IPS-15b (cell line): ENCODE measurements at regions not wholly inside any gene's neighbourhood (a gene's known extent, or its start where the extent isn't known, plus 50 kb on each side); places are given as distances from the start of the nearest gene placed in this dataset.

Source experiments
- H3K27me3 ChIP-seq: one replicate; pipeline ENCODE4 v1.6.1; 2013; ENCODE audit warnings: low read length; ENCODE audit not compliant: control insufficient read depth, insufficient read depth
- H3K36me3 ChIP-seq: one replicate; pipeline ENCODE4 v1.6.1; 2013; ENCODE audit warnings: low read length; ENCODE audit not compliant: control insufficient read depth, insufficient read depth
- H3K4me1 ChIP-seq: one replicate; pipeline ENCODE4 v1.6.1; 2013; ENCODE audit warnings: mild to moderate bottlenecking, low read length; ENCODE audit not compliant: control insufficient read depth, insufficient read depth
- H3K4me3 ChIP-seq: one replicate; pipeline ENCODE4 v1.5.1; 2013; ENCODE audit warnings: low read depth, low read length
- H3K9ac ChIP-seq: one replicate; pipeline ENCODE4 v1.6.1; 2013; ENCODE audit warnings: low read depth, mild to moderate bottlenecking, low read length
- H3K9me3 ChIP-seq: one replicate; pipeline ENCODE4 v1.6.1; 2013; ENCODE audit warnings: mild to moderate bottlenecking, low read length; ENCODE audit not compliant: control insufficient read depth, insufficient read depth

DNA sequence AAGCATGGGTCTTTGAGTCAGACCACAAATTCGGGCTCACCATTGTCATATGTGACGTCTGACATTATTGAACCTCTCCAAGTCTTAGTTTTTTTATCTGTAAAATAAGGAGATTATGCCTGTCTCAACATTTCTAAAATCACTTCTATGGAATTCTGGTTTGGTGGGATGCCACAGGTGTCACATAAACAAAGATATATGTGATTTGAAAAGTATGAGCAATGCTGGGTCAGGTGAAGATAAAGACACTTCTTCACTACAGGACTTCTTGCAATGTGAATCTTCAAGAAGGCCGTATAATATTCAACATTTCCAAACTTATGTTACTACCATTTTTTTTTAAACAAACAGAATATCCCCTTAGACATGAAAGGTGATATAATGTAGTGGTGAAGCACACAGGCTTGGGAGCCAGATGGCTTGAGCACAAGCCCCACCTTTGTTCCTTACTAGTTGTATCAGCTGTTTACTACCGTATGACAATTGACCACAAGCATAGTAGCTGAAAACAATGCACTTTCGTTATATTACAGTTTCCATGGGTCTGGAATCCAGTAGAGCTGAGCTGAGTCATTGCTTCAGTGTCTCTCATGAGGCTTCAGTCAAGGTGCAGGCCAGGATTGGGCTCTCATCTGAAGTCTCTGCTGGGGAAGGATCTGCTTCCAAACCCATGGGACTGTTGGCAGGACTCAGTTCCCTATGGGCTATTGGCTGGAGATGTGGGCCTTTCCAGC is 87.7 kb downstream of the UTP18 start:
- Histone ChIP-seq H3K4me3 (no peak overlapping the region), H3K9ac (no peak overlapping the region), H3K9me3 (no peaks in the 10 kb centered on the region), H3K27me3 (no peaks in the 10 kb centered on the region), H3K36me3 (no peaks in the 10 kb centered on the region), H3K4me1 (no peaks in the 10 kb centered on the region)

- Histone ChIP-seq H3K9ac (no peak overlapping the region), H3K4me1 (no peaks in the 10 kb centered on the region), H3K4me3 (no peak overlapping the region), H3K36me3 (no peaks in the 10 kb centered on the region), H3K9me3 (no peaks in the 10 kb centered on the region), H3K27me3 (no peaks in the 10 kb centered on the region)
Observed at GRCh38 chr17:51351080-51351479, 90.7 kb downstream of the UTP18 start.

DNA sequence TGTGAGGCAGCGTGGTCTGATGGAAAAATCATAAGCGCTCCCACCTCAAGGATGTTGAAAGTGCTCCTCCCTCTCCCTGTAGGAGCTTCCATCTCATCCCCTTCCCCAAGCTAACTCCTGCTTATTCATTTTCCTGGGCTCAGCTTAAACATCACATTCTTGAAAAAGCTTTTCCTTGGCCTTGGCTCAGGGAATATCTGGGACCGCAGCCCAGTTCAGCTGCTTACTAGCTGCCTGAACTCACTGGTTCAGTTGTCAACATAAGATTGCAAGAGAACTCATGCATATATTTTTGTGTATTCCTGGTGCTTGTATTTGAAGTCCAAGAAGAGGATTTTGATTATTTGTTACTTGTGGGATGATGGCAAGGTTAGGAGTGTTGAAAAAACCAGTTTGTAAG is 91.5 kb downstream of the UTP18 start:
- no peaks in the 10 kb centered on the region for H3K9me3 ChIP-seq
- H3K4me1 ChIP-seq, result no peaks in the 10 kb centered on the region
- H3K9ac ChIP-seq, result no peak overlapping the region
- H3K36me3 ChIP-seq, result no peaks in the 10 kb centered on the region
- no peak overlapping the region for H3K4me3 ChIP-seq
- no peaks in the 10 kb centered on the region for H3K27me3 ChIP-seq

DNA sequence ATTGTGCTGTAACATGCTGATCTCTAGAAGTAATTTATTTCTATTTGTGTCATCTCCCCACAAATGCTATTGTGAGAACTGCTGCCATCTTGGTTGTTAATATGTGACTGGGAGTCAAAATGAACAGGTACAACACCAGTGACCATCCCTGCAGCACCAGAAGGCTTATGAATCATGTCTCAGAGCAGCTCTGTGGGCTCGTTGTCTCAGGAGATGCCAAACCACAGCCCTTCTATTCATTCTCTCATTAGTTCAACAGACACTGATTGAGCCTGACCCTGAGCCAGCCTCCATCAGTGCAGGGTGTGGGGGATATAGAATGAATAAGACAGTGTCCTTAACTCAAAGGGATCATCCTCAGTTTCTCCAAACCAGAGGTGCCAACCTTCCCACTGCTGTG is 92.5 kb downstream of the UTP18 start:
- Histone ChIP-seq H3K4me1 (no peaks in the 10 kb centered on the region), H3K27me3 (no peaks in the 10 kb centered on the region), H3K9me3 (no peaks in the 10 kb centered on the region)

GRCh38 chr17:51353296-51353695 is 93.0 kb downstream of the UTP18 start:
- Histone ChIP-seq H3K9ac (no peak overlapping the region), H3K4me1 (no peaks in the 10 kb centered on the region), H3K9me3 (no peaks in the 10 kb centered on the region), H3K27me3 (no peaks in the 10 kb centered on the region), H3K4me3 (no peak overlapping the region), H3K36me3 (no peaks in the 10 kb centered on the region)

More for the DNA sequence above, 92.5 kb downstream of the UTP18 start:
- H3K4me3 ChIP-seq, result no peak overlapping the region
- no peak overlapping the region for H3K9ac ChIP-seq
- no peaks in the 10 kb centered on the region for H3K36me3 ChIP-seq

DNA sequence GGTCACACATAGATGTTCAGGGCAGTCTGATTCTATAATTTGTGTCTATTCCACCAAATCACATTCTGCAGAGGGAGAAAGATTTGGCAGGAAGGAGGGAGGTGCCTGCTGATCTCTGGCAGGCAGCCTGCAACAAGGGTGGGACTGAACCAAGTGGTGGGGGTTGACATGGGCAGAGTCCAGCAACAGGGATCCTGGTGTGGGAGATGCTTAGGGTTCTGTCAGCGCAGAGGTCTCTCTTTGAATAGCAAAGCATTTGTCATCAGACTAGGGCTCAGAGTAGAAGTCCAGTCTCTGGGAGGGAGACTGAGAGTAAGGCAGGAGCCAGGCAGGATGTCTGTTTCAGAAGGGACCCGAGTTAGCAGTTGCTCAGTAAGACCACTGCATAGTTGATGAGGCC is 94.6 kb downstream of the UTP18 start:
- Histone ChIP-seq H3K27me3 (no peaks in the 10 kb centered on the region), H3K4me3 (no peak overlapping the region), H3K4me1 (no peaks in the 10 kb centered on the region), H3K36me3 (no peaks in the 10 kb centered on the region), H3K9ac (no peak overlapping the region), H3K9me3 (no peaks in the 10 kb centered on the region)

GRCh38 chr17:51355441-51356410 is 95.4 kb downstream of the UTP18 start:
- Histone ChIP-seq H3K9me3 (no peaks in the 10 kb centered on the region), H3K4me1 (no peaks in the 10 kb centered on the region), H3K9ac (no peak overlapping the region), H3K4me3 (no peak overlapping the region), H3K27me3 (no peaks in the 10 kb centered on the region), H3K36me3 (no peaks in the 10 kb centered on the region)

DNA sequence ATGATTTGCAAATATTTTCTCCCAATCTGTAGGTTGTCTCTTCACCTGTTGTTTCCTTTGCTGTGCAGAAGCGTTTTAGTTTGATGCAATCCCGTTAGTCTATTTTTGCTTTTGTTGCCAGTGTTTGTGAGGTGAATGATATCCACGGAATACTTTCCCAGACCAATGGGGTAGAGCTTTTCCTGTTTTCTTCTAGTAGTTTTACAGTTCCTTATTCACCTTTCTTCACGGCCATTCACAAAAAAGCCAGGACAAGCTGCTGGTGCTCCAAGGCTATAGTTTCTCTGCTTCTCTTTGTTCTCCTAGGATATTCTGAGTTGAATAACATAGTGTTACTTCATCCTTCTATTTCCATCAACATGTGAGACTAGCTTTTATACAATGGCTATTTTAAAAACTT is 98.7 kb downstream of the UTP18 start:
- H3K9ac ChIP-seq, result no peak overlapping the region
- H3K36me3 ChIP-seq, result no peaks in the 10 kb centered on the region
- no peaks in the 10 kb centered on the region for H3K9me3 ChIP-seq
- H3K4me1 ChIP-seq, result peaks cover 13% of the 10 kb centered on the region
- no peak overlapping the region for H3K4me3 ChIP-seq
- no peaks in the 10 kb centered on the region for H3K27me3 ChIP-seq

GRCh38 chr17:51362811-51363585 is 102.7 kb downstream of the UTP18 start:
- no peaks in the 10 kb centered on the region for H3K36me3 ChIP-seq
- H3K9ac ChIP-seq, result no peak overlapping the region
- no peaks in the 10 kb centered on the region for H3K9me3 ChIP-seq
- no peak overlapping the region for H3K4me3 ChIP-seq
- H3K4me1 ChIP-seq, result peaks cover 17% of the 10 kb centered on the region
- H3K27me3 ChIP-seq, result no peaks in the 10 kb centered on the region

GRCh38 chr17:51365090-51365489 is 104.7 kb downstream of the UTP18 start:
- Histone ChIP-seq H3K4me3 (no peak overlapping the region), H3K36me3 (no peaks in the 10 kb centered on the region), H3K9ac (no peak overlapping the region), H3K27me3 (no peaks in the 10 kb centered on the region), H3K9me3 (no peaks in the 10 kb centered on the region), H3K4me1 (peaks cover 17% of the 10 kb centered on the region)

DNA sequence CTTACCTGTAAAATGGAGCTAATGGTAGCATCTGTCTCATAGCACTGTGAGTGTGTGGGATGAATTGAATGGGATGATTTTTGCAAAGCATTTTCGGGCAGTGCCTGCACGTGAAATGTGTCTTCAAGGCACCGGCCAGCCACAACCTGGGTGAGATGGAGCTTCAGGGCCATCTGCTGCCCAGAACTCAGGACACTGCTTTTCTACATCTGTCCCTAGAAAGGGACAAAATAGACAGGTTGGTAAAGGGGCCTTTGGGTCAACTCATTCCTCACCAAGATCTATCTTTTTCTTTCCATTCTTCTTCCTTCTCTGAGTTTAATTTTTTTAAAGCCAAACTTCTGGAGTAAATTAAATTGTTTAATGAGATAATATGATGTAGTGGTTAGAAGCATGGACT is 106.5 kb downstream of the UTP18 start:
- H3K4me1 ChIP-seq, result peaks cover 19% of the 10 kb centered on the region
- no peak overlapping the region for H3K4me3 ChIP-seq
- no peaks in the 10 kb centered on the region for H3K27me3 ChIP-seq
- H3K36me3 ChIP-seq, result no peaks in the 10 kb centered on the region
- H3K9ac ChIP-seq, result no peak overlapping the region
- no peaks in the 10 kb centered on the region for H3K9me3 ChIP-seq
